ENCODE measurements at regions not wholly inside any gene's neighbourhood (a gene's known extent, or its start where the extent isn't known, plus 50 kb on each side); places are given as distances from the start of the nearest gene placed in this dataset.

DNA sequence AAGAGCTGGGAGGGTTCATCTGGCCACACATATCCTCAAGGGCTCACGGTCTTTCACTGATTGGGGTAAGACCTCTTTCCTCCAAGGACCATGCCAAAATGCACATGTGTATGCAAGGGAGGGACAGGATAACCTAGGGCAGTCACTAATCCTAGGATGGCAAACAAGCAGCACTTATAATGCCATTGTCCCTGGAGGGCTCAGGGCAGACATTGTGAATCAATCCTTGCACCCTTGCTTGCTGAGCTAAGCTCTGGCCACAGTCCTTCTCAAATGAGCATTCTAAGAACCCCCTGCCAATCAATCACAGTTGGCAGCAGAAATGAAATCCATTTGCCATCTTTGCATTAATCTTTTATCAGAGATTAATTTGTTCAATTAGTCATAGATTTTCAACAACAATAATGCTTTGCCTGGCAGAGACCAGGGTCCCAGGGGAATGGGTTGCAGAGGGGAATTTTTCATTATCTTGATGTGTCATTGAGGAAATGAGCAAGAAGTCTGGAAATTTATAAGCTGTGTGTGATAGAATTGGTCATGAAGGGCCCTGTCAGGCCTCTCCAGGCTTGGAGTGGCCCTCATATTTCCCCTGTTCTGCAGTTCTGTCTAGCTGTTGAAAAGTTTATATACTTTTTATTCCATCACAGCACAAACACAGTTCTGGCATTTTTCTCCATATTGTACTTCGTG, 57.2 kb upstream of the KY start:
- DNase-seq (ENCODE audit: low read depth, low spot score) (no peak), ATAC-seq (no peak)
- Histone ChIP-seq H3K4me1 (ENCODE audit: control insufficient read depth in 1 of 2, insufficient read depth in 2 of 2, low read length in 2 of 2) (peaks cover 0 to 5% of the 10 kb centered on the region in 2 experiments; a peak in 2 of 4 replicates), H3K4me3 (replicated peaks in 1 of 2; ENCODE audit: low read depth in 1 of 2, low read length in 2 of 2) (no peak overlapping the region), H3K9me3 (ENCODE audit: control insufficient read depth in 1 of 2, insufficient read depth in 1 of 2, low read depth in 1 of 2, low read length in 2 of 2) (no peaks in the 10 kb centered on the region), H3K27ac (ENCODE audit: low read depth, low read length) (no peak overlapping the region), H3K9ac (ENCODE audit: low read length) (no peak overlapping the region), H3K36me3 (ENCODE audit: control insufficient read depth in 1 of 2, insufficient read depth in 2 of 2, low read length in 2 of 2) (no peaks in the 10 kb centered on the region), H4K20me1 (ENCODE audit: insufficient read depth) (no peaks in the 10 kb centered on the region), H3K4me2 (ENCODE audit: low read length) (no peak overlapping the region), H3K27me3 (ENCODE audit: insufficient read depth, low read length) (peaks cover 16% of the 10 kb centered on the region; the same call in 1 of the 2 replicates), H2AFZ (ENCODE audit: low read depth, low read length, poor library complexity, severe bottlenecking) (no peak overlapping the region), H3K79me2 (ENCODE audit: insufficient read depth, low read length) (no peaks in the 10 kb centered on the region), H3K9me2 (ENCODE audit: insufficient read depth) (no peaks in the 10 kb centered on the region)
- BruUV-seq (replicated peaks), result no TSS peak
- POLR2A ChIA-PET, result no interaction called here
- intact Hi-C loops (cut with micrococcal nuclease), result no loop called here
- CTCF ChIA-PET, result no interaction called here
- RAD21 ChIA-PET (ENCODE audit: low non-redundant PET in 1 of 2, low total read pairs in 2 of 2, uncharacterized antibody in 2 of 2, unreplicated experiment in 2 of 2), result no interaction called here
- no peak for TF ChIP-seq RAD21 (IDR thresholded peaks at IDR 0.05; ENCODE audit: low read depth)
- TF ChIP-seq CEBPB (IDR thresholded peaks at IDR 0.05; ENCODE audit: low read depth), result no peak
- no peak for TF ChIP-seq POLR2AphosphoS5 (IDR thresholded peaks at IDR 0.05; ENCODE audit: low read depth, low read length)
- no peak for TF ChIP-seq EGR1 (IDR thresholded peaks at IDR 0.05; ENCODE audit: low read depth)
- TF ChIP-seq, protein P1, sequence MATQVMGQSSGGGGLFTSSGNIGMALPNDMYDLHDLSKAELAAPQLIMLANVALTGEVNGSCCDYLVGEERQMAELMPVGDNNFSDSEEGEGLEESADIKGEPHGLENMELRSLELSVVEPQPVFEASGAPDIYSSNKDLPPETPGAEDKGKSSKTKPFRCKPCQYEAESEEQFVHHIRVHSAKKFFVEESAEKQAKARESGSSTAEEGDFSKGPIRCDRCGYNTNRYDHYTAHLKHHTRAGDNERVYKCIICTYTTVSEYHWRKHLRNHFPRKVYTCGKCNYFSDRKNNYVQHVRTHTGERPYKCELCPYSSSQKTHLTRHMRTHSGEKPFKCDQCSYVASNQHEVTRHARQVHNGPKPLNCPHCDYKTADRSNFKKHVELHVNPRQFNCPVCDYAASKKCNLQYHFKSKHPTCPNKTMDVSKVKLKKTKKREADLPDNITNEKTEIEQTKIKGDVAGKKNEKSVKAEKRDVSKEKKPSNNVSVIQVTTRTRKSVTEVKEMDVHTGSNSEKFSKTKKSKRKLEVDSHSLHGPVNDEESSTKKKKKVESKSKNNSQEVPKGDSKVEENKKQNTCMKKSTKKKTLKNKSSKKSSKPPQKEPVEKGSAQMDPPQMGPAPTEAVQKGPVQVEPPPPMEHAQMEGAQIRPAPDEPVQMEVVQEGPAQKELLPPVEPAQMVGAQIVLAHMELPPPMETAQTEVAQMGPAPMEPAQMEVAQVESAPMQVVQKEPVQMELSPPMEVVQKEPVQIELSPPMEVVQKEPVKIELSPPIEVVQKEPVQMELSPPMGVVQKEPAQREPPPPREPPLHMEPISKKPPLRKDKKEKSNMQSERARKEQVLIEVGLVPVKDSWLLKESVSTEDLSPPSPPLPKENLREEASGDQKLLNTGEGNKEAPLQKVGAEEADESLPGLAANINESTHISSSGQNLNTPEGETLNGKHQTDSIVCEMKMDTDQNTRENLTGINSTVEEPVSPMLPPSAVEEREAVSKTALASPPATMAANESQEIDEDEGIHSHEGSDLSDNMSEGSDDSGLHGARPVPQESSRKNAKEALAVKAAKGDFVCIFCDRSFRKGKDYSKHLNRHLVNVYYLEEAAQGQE (IDR thresholded peaks at IDR 0.05; ENCODE audit: low read depth), result no peak

DNA sequence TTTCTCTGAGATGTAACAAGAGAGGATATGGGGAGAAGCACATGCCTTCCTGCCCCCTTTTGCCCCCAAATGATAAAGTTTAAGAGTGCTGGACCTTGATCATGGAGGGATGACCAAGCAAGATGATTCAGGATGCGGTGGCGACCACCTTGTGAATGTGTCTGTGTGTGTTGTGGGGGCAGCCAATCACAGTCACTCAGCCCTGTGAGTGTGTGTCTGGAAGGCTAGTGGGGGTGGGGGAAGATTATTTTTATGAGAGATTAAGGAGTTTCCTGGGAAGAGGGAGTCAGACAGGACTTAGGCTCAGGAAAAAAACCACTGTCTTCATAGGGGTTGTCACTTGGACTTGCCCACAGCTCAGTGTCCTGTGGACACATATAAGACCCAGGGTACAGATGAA, 57.8 kb upstream of the KY start:
- RAD21 ChIA-PET (ENCODE audit: low non-redundant PET in 1 of 2, low total read pairs in 2 of 2, uncharacterized antibody in 2 of 2, unreplicated experiment in 2 of 2), result no interaction called here
- ATAC-seq (no peak), DNase-seq (ENCODE audit: low read depth, low spot score) (no peak)
- Histone ChIP-seq H3K36me3 (ENCODE audit: control insufficient read depth in 1 of 2, insufficient read depth in 2 of 2, low read length in 2 of 2) (no peaks in the 10 kb centered on the region), H3K27me3 (ENCODE audit: insufficient read depth, low read length) (peaks cover 16% of the 10 kb centered on the region; the same call in 1 of the 2 replicates), H4K20me1 (ENCODE audit: insufficient read depth) (no peaks in the 10 kb centered on the region), H3K4me1 (ENCODE audit: control insufficient read depth in 1 of 2, insufficient read depth in 2 of 2, low read length in 2 of 2) (peaks cover 0 to 5% of the 10 kb centered on the region in 2 experiments; a peak in 2 of 4 replicates), H3K4me3 (replicated peaks in 1 of 2; ENCODE audit: low read depth in 1 of 2, low read length in 2 of 2) (no peak overlapping the region), H3K9me3 (ENCODE audit: control insufficient read depth in 1 of 2, insufficient read depth in 1 of 2, low read depth in 1 of 2, low read length in 2 of 2) (no peaks in the 10 kb centered on the region), H2AFZ (ENCODE audit: low read depth, low read length, poor library complexity, severe bottlenecking) (no peak overlapping the region), H3K9me2 (ENCODE audit: insufficient read depth) (no peaks in the 10 kb centered on the region), H3K79me2 (ENCODE audit: insufficient read depth, low read length) (no peaks in the 10 kb centered on the region), H3K27ac (ENCODE audit: low read depth, low read length) (no peak overlapping the region), H3K9ac (ENCODE audit: low read length) (no peak overlapping the region), H3K4me2 (ENCODE audit: low read length) (no peak overlapping the region)
- intact Hi-C loops (cut with micrococcal nuclease), result no loop called here
- POLR2A ChIA-PET, result no interaction called here
- no TSS peak for BruUV-seq (replicated peaks)
- CTCF ChIA-PET, result no interaction called here
- no peak for TF ChIP-seq JUND (IDR thresholded peaks at IDR 0.05)
- TF ChIP-seq EZH2phosphoT487 (IDR thresholded peaks at IDR 0.05; ENCODE audit: borderline replicate concordance), result no peak
- TF ChIP-seq, protein P2, sequence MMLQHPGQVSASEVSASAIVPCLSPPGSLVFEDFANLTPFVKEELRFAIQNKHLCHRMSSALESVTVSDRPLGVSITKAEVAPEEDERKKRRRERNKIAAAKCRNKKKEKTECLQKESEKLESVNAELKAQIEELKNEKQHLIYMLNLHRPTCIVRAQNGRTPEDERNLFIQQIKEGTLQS (IDR thresholded peaks at IDR 0.05), result no peak
- TF ChIP-seq, protein P1 (IDR thresholded peaks at IDR 0.05; ENCODE audit: low read depth), result no peak
- TF ChIP-seq, protein P3, sequence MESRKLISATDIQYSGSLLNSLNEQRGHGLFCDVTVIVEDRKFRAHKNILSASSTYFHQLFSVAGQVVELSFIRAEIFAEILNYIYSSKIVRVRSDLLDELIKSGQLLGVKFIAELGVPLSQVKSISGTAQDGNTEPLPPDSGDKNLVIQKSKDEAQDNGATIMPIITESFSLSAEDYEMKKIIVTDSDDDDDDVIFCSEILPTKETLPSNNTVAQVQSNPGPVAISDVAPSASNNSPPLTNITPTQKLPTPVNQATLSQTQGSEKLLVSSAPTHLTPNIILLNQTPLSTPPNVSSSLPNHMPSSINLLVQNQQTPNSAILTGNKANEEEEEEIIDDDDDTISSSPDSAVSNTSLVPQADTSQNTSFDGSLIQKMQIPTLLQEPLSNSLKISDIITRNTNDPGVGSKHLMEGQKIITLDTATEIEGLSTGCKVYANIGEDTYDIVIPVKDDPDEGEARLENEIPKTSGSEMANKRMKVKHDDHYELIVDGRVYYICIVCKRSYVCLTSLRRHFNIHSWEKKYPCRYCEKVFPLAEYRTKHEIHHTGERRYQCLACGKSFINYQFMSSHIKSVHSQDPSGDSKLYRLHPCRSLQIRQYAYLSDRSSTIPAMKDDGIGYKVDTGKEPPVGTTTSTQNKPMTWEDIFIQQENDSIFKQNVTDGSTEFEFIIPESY (IDR thresholded peaks at IDR 0.05; ENCODE audit: extremely low read depth, insufficient replicate concordance, low read length), result no peak
- no peak for TF ChIP-seq FOSL1 (IDR thresholded peaks at IDR 0.05; ENCODE audit: low read depth)
